ENCODE measurements at regions not wholly inside any gene's neighbourhood (a gene's known extent, or its start where the extent isn't known, plus 50 kb on each side); places are given as distances from the start of the nearest gene placed in this dataset.
A peak's percentile ranks its signal among the peaks of the same experiment; 100 is the strongest.

- peak; percentile 71 to 74 for DNase-seq
Observed at GRCh38 chr2:126831234-126832005, 67.3 kb upstream of the TEX51 start.

GRCh38 chr2:126832014-126832413, 66.7 kb upstream of the TEX51 start:
- DNase-seq = peak in 1 of 2 experiments; percentile 16

- no peak for DNase-seq
Observed at GRCh38 chr2:126832757-126833156, 65.9 kb upstream of the TEX51 start.

- DNase-seq = no peak
Observed at GRCh38 chr2:126834006-126834659, 64.6 kb upstream of the TEX51 start.

- no peak for DNase-seq
Observed at GRCh38 chr2:126835261-126835660, 63.4 kb upstream of the TEX51 start.

GRCh38 chr2:126835831-126836230, 62.9 kb upstream of the TEX51 start:
- DNase-seq = no peak

GRCh38 chr2:126836761-126837679, 61.7 kb upstream of the TEX51 start:
- no peak for DNase-seq

- DNase-seq = no peak
Observed at GRCh38 chr2:126837966-126838715, 60.5 kb upstream of the TEX51 start.

GRCh38 chr2:126838716-126838985, 60.0 kb upstream of the TEX51 start:
- DNase-seq = no peak

GRCh38 chr2:126839796-126840195, 58.9 kb upstream of the TEX51 start:
- no peak for DNase-seq

GRCh38 chr2:126843081-126843480, 55.6 kb upstream of the TEX51 start:
- DNase-seq = no peak

- no peak for DNase-seq
Observed at GRCh38 chr2:126846241-126846640, 52.4 kb upstream of the TEX51 start.

Measured in Kasumi-1 (cell line).